HEK293 (cell line): ENCODE measurements at regions not wholly inside any gene's neighbourhood (a gene's known extent, or its start where the extent isn't known, plus 50 kb on each side); places are given as distances from the start of the nearest gene placed in this dataset.

Source experiments
- CTCF ChIA-PET: fragments of 350-600 bp; formaldehyde crosslinking; extraction: SDS; loops from one replicate; lab custom pipeline; 2021; ENCODE audit warnings: antibody characterized with exemption; lab: Yijun Ruan, JAX
- POLR2A ChIA-PET: fragments of 300-600 bp; formaldehyde crosslinking; extraction: SDS; loops from one replicate; lab custom pipeline; 2020; ENCODE audit warnings: antibody characterized with exemption, inconsistent platforms; lab: Yijun Ruan, JAX
- H3K27ac ChIP-seq: fragments of 200-500 bp; sonication (Bioruptor generic); 2 replicates; pipeline ENCODE4 v1.5.1; 2014; ENCODE audit warnings: low read depth, low read length, control low read depth, inconsistent platforms; ENCODE audit errors: extremely low read depth
- H3K36me3 ChIP-seq, 2 experiments: fragments of 200-500 bp in 1 of 2; sonication (Bioruptor generic) in 1 of 2; 1 replicate in 1 of 2; 2 replicates in 1 of 2; pipeline ENCODE4 v1.5.1; 2014 to 2017; ENCODE audit warnings: inconsistent platforms in 2 of 2, low read length in 2 of 2; ENCODE audit not compliant: control insufficient read depth in 2 of 2, insufficient read depth in 1 of 2
- H3K4me1 ChIP-seq: fragments of 200-500 bp; sonication (Bioruptor generic); 2 replicates; pipeline ENCODE4 v1.5.1; 2014; ENCODE audit warnings: mild to moderate bottlenecking, low read length, inconsistent platforms; ENCODE audit not compliant: control insufficient read depth, insufficient read depth
- H3K4me3 ChIP-seq: 2 replicates; pipeline ENCODE4 v1.5.1; 2011; ENCODE audit warnings: low read depth, mild to moderate bottlenecking, control low read depth, low read length, moderate library complexity
- H3K9me3 ChIP-seq: fragments of 200-500 bp; sonication (Bioruptor generic); 2 replicates; pipeline ENCODE4 v1.5.1; 2014; ENCODE audit warnings: low read depth, low read length, inconsistent platforms; ENCODE audit not compliant: control insufficient read depth, insufficient read depth
- AEBP2 ChIP-seq: fragments of 450-650 bp; formaldehyde crosslinking; IDR thresholded peaks from 2 replicates; pipeline ENCODE4 v1.5.1; 2016; ENCODE audit warnings: missing biosample characterization, missing genetic modification characterization, borderline replicate concordance
- ELK4 ChIP-seq: IDR thresholded peaks from 2 replicates; pipeline ENCODE4 v1.6.1; 2011; ENCODE audit warnings: mild to moderate bottlenecking, low read depth, low read length, borderline replicate concordance
- INSM2 ChIP-seq: fragments of 450-650 bp; formaldehyde crosslinking; IDR thresholded peaks from 2 replicates; pipeline ENCODE4 v1.5.1; 2016; ENCODE audit warnings: missing biosample characterization, missing genetic modification characterization
- KLF1 ChIP-seq: fragments of 450-650 bp; formaldehyde crosslinking; IDR thresholded peaks from 2 replicates; pipeline ENCODE4 v1.5.1; 2016; ENCODE audit warnings: missing biosample characterization, missing genetic modification characterization
- KLF9 ChIP-seq: fragments of 450-650 bp; formaldehyde crosslinking; IDR thresholded peaks from 2 replicates; pipeline ENCODE4 v1.5.1; 2016; ENCODE audit warnings: missing biosample characterization, missing genetic modification characterization, low read depth
- PRDM4 ChIP-seq: fragments of 450-650 bp; formaldehyde crosslinking; IDR thresholded peaks from 2 replicates; pipeline ENCODE4 v1.5.1; 2017; ENCODE audit warnings: missing biosample characterization, missing genetic modification characterization
- RBAK ChIP-seq: fragments of 450-650 bp; formaldehyde crosslinking; IDR thresholded peaks from 2 replicates; pipeline ENCODE4 v1.5.1; 2016; ENCODE audit warnings: missing biosample characterization, missing genetic modification characterization
- TSHZ1 ChIP-seq: fragments of 450-650 bp; formaldehyde crosslinking; IDR thresholded peaks from 2 replicates; pipeline ENCODE4 v1.5.1; 2016; ENCODE audit warnings: missing biosample characterization, missing genetic modification characterization, borderline replicate concordance
- ZBTB7A ChIP-seq: fragments of 450-650 bp; formaldehyde crosslinking; IDR thresholded peaks from 2 replicates; pipeline ENCODE4 v1.5.1; 2016; ENCODE audit warnings: low read depth, missing biosample characterization, missing genetic modification characterization
- ZFHX2 ChIP-seq: fragments of 450-650 bp; formaldehyde crosslinking; conservative IDR thresholded peaks from 2 replicates; pipeline ENCODE4 v1.5.1; 2016; ENCODE audit warnings: missing biosample characterization, missing genetic modification characterization
- ZNF10 ChIP-seq: fragments of 450-650 bp; formaldehyde crosslinking; IDR thresholded peaks from 2 replicates; pipeline ENCODE4 v1.5.1; 2017; ENCODE audit warnings: missing biosample characterization, missing genetic modification characterization
- ZNF311 ChIP-seq: fragments of 450-650 bp; formaldehyde crosslinking; IDR thresholded peaks from 2 replicates; pipeline ENCODE4 v1.5.1; 2017; ENCODE audit warnings: missing biosample characterization, missing genetic modification characterization, borderline replicate concordance
- ZNF37A ChIP-seq: fragments of 450-650 bp; IDR thresholded peaks from 2 replicates; pipeline ENCODE4 v1.5.1; 2018; ENCODE audit warnings: missing biosample characterization, missing genetic modification characterization
- ZNF426 ChIP-seq: fragments of 450-650 bp; formaldehyde crosslinking; IDR thresholded peaks from 2 replicates; pipeline ENCODE4 v1.5.1; 2017; ENCODE audit warnings: missing biosample characterization, missing genetic modification characterization, mild to moderate bottlenecking, inconsistent platforms, moderate library complexity
- ZNF449 ChIP-seq: fragments of 450-650 bp; formaldehyde crosslinking; IDR thresholded peaks from 2 replicates; pipeline ENCODE4 v1.5.1; 2017; ENCODE audit warnings: missing biosample characterization, mild to moderate bottlenecking, missing genetic modification characterization, moderate library complexity
- ZNF549 ChIP-seq: fragments of 450-650 bp; IDR thresholded peaks from 2 replicates; pipeline ENCODE4 v1.5.1; 2018; ENCODE audit warnings: missing biosample characterization, missing genetic modification characterization, mild to moderate bottlenecking, inconsistent platforms, moderate library complexity
- ZNF843 ChIP-seq: fragments of 450-650 bp; formaldehyde crosslinking; IDR thresholded peaks from 2 replicates; pipeline ENCODE4 v1.5.1; 2016; ENCODE audit warnings: missing biosample characterization, missing genetic modification characterization

GRCh38 chr12:115255257-115255656 is 571.3 kb upstream of the TBX3 start:
- ChIA-PET CTCF (no interaction called here), POLR2A (no interaction called here)
- Histone ChIP-seq H3K4me1 (no peaks in the 10 kb centered on the region), H3K4me3 (no peak overlapping the region), H3K27ac (no peak overlapping the region), H3K36me3 (no peaks in the 10 kb centered on the region), H3K9me3 (no peaks in the 10 kb centered on the region)
- no peak for TF ChIP-seq RBAK (tag by site-specific recombination)
- TF ChIP-seq INSM2: no peak
- TF ChIP-seq ZNF311: no peak
- no peak for TF ChIP-seq TSHZ1 (tag by site-specific recombination)
- TF ChIP-seq ZNF37A (tag by site-specific recombination): no peak
- TF ChIP-seq ZNF10 (tag by site-specific recombination): no peak
- no peak for TF ChIP-seq ZNF426 (tag by site-specific recombination)
- TF ChIP-seq ZNF449 (tag by site-specific recombination): no peak

- no peak overlapping the region for H3K4me3 ChIP-seq
- H3K36me3 ChIP-seq: no peaks in the 10 kb centered on the region
- TF ChIP-seq KLF9 (tag by site-specific recombination) (no peak), ZNF549 (tag by site-specific recombination) (no peak), ZNF426 (tag by site-specific recombination) (no peak), ZBTB7A (tag by site-specific recombination) (no peak), KLF1 (no peak), ELK4 (no peak), ZNF311 (no peak), ZNF843 (tag by site-specific recombination) (no peak), ZFHX2 (tag by site-specific recombination) (no peak), AEBP2 (tag by site-specific recombination) (no peak), PRDM4 (tag by site-specific recombination) (no peak)
- TF ChIP-seq, all 188 proteins: peak for 0
- POLR2A ChIA-PET: no interaction called here
- CTCF ChIA-PET: no interaction called here
- Histone ChIP-seq H3K27ac (no peak overlapping the region), H3K4me1 (no peaks in the 10 kb centered on the region), H3K9me3 (no peaks in the 10 kb centered on the region)
Observed at GRCh38 chr12:115253049-115253448, 569.1 kb upstream of the TBX3 start.
